H1 (cell line): ENCODE measurements at regions not wholly inside any gene's neighbourhood (a gene's known extent, or its start where the extent isn't known, plus 50 kb on each side); places are given as distances from the start of the nearest gene placed in this dataset.

ENCODE experiments used
- ATF3 ChIP-seq: IDR thresholded peaks from 2 replicates; pipeline ENCODE4 v1.6.1; 2011; ENCODE audit warnings: low read depth, mild to moderate bottlenecking, low read length; ENCODE audit not compliant: insufficient read depth
- CHD2 ChIP-seq: IDR thresholded peaks from 2 replicates; pipeline ENCODE4 v1.6.1; 2012; ENCODE audit warnings: low read length, improper control_type of control experiment
- EP300 ChIP-seq, 2 experiments: IDR thresholded peaks; 1 replicate in 1 of 2; 2 replicates in 1 of 2; pipeline ENCODE4 v1.6.1; 2011 to 2012; ENCODE audit warnings: low read depth in 2 of 2, low read length in 2 of 2, mild to moderate bottlenecking in 2 of 2, borderline replicate concordance in 1 of 2, inconsistent platforms in 1 of 2, moderate library complexity in 1 of 2
- FOSL1 ChIP-seq: IDR thresholded peaks from 2 replicates; pipeline ENCODE4 v1.6.1; 2011; ENCODE audit warnings: mild to moderate bottlenecking, low read depth, low read length, moderate library complexity; ENCODE audit not compliant: insufficient read depth
- JUN ChIP-seq: IDR thresholded peaks from 2 replicates; pipeline ENCODE4 v1.6.1; 2011; ENCODE audit warnings: low read depth, mild to moderate bottlenecking, improper control_type of control experiment, low read length
- TAF1 ChIP-seq: IDR thresholded peaks from 2 replicates; pipeline ENCODE4 v1.6.1; 2011; ENCODE audit warnings: mild to moderate bottlenecking, low read depth, low read length
- USF2 ChIP-seq: IDR thresholded peaks from 2 replicates; pipeline ENCODE4 v1.6.1; 2011; ENCODE audit warnings: low read length, improper control_type of control experiment
- YY1 ChIP-seq: IDR thresholded peaks from 2 replicates; pipeline ENCODE4 v1.6.1; 2011; ENCODE audit warnings: low read depth, mild to moderate bottlenecking, low read length

GRCh38 chr1:29743264-29743663 is 506.9 kb downstream of the PTPRU start (continued):
- TF ChIP-seq JUN (no peak), YY1 (no peak), EP300 (IDR thresholded peaks at IDR 0.05; ENCODE audit: borderline replicate concordance in 1 of 2, low read depth in 2 of 2, low read length in 2 of 2) (no peak), CHD2 (no peak), ATF3 (no peak), USF2 (no peak), TAF1 (no peak), FOSL1 (no peak)
